ENCODE measurements at regions not wholly inside any gene's neighbourhood (a gene's known extent, or its start where the extent isn't known, plus 50 kb on each side); places are given as distances from the start of the nearest gene placed in this dataset.
A peak's percentile ranks its signal among the peaks of the same experiment; 100 is the strongest.

GRCh38 chr5:122220511-122220910 lies 91.2 kb downstream of the ZNF474 start (continued):
- TF ChIP-seq POLR2A (IDR thresholded peaks at IDR 0.05; ENCODE audit: borderline replicate concordance, extremely low read depth, insufficient read depth, insufficient read length) (no peak), SP1 (IDR thresholded peaks at IDR 0.05; ENCODE audit: low read depth) (no peak), EZH2 (IDR thresholded peaks at IDR 0.05) (no peak), POLR2AphosphoS5 (IDR thresholded peaks at IDR 0.05; ENCODE audit: low read depth, low read length) (no peak), ZFX (IDR thresholded peaks at IDR 0.05) (no peak), SIN3A (IDR thresholded peaks at IDR 0.05; ENCODE audit: low read depth) (no peak), SRF (IDR thresholded peaks at IDR 0.05; ENCODE audit: low read depth) (no peak)

DNA sequence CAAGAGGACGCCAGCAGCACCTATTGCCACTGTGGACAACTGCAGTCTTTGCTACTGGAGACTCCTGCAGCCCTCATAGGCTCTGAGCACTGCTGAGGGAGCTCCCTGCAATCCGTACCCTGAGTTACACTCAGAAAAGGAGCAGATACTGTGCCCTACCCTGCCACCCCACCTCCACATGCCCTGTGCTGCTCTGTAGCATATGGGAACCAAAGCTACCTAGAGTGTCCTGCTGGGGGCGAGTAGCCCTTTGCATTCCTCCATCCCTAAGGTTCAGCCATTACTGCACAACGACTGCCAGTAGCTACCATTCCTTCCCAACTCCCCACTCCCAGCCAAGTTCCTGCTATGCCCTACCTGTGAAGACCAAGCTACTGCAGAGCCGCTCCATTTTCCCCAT lies 90.2 kb upstream of the SNCAIP start:
- DNase-seq (ENCODE audit: low read depth, low spot score) (no peak), ATAC-seq (peak; percentile 38; the same call in 1 of the 2 replicates)
- Histone ChIP-seq H3K9me2 (ENCODE audit: insufficient read depth) (no peaks in the 10 kb centered on the region), H4K20me1 (ENCODE audit: insufficient read depth) (no peaks in the 10 kb centered on the region), H3K79me2 (ENCODE audit: insufficient read depth, low read length) (no peaks in the 10 kb centered on the region), H3K36me3 (ENCODE audit: control insufficient read depth in 1 of 2, insufficient read depth in 2 of 2, low read length in 2 of 2) (no peaks in the 10 kb centered on the region), H3K27me3 (ENCODE audit: insufficient read depth, low read length) (no peaks in the 10 kb centered on the region), H3K9me3 (ENCODE audit: control insufficient read depth in 1 of 2, insufficient read depth in 1 of 2, low read depth in 1 of 2, low read length in 2 of 2) (no peaks in the 10 kb centered on the region), H3K4me3 (replicated peaks in 1 of 2; ENCODE audit: low read depth in 1 of 2, low read length in 2 of 2) (no peak overlapping the region), H3K9ac (ENCODE audit: low read length) (no peak overlapping the region), H3K4me1 (ENCODE audit: control insufficient read depth in 1 of 2, insufficient read depth in 2 of 2, low read length in 2 of 2) (no peaks in the 10 kb centered on the region), H3K27ac (ENCODE audit: low read depth, low read length) (no peak overlapping the region), H3K4me2 (ENCODE audit: low read length) (no peak overlapping the region), H2AFZ (ENCODE audit: low read depth, low read length, poor library complexity, severe bottlenecking) (no peak overlapping the region)
- TF ChIP-seq ELF1 (IDR thresholded peaks at IDR 0.05; ENCODE audit: borderline replicate concordance, low read depth) (no peak), RAD21 (IDR thresholded peaks at IDR 0.05; ENCODE audit: low read depth) (no peak), YY1 (IDR thresholded peaks at IDR 0.05; ENCODE audit: extremely low read depth, insufficient replicate concordance, low read depth, low read length) (no peak), SP1 (IDR thresholded peaks at IDR 0.05; ENCODE audit: low read depth) (no peak), ZFX (IDR thresholded peaks at IDR 0.05) (no peak), POLR2AphosphoS5 (IDR thresholded peaks at IDR 0.05; ENCODE audit: low read depth, low read length) (no peak)
- TF ChIP-seq, protein P1, sequence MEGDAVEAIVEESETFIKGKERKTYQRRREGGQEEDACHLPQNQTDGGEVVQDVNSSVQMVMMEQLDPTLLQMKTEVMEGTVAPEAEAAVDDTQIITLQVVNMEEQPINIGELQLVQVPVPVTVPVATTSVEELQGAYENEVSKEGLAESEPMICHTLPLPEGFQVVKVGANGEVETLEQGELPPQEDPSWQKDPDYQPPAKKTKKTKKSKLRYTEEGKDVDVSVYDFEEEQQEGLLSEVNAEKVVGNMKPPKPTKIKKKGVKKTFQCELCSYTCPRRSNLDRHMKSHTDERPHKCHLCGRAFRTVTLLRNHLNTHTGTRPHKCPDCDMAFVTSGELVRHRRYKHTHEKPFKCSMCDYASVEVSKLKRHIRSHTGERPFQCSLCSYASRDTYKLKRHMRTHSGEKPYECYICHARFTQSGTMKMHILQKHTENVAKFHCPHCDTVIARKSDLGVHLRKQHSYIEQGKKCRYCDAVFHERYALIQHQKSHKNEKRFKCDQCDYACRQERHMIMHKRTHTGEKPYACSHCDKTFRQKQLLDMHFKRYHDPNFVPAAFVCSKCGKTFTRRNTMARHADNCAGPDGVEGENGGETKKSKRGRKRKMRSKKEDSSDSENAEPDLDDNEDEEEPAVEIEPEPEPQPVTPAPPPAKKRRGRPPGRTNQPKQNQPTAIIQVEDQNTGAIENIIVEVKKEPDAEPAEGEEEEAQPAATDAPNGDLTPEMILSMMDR (IDR thresholded peaks at IDR 0.05 in 2 of 3, conservative IDR thresholded peaks at IDR 0.05 in 1 of 3; ENCODE audit: borderline replicate concordance in 1 of 3, insufficient read depth in 1 of 3, low read depth in 2 of 3, low read length in 2 of 3): no peak
- intact Hi-C loops (cut with micrococcal nuclease): no loop called here
- ChIA-PET POLR2A (no interaction called here), CTCF (no interaction called here), RAD21 (ENCODE audit: low non-redundant PET in 1 of 2, low total read pairs in 2 of 2, uncharacterized antibody in 2 of 2, unreplicated experiment in 2 of 2) (no interaction called here)
- no TSS peak for BruUV-seq (replicated peaks)

Measured in HCT116 (cell line).